GM19452 (cell line): ENCODE measurements at regions not wholly inside any gene's neighbourhood (a gene's known extent, or its start where the extent isn't known, plus 50 kb on each side); places are given as distances from the start of the nearest gene placed in this dataset.
"Not testable (repeated sequence)": the region's sequence is repeated elsewhere in the genome, so short reads cannot be mapped to it uniquely, and the experiment has no call there.

Experiments used
- ATAC-seq: cut with Tn5 transposase; IDR thresholded peaks from one replicate; pipeline ENCODE4 v1.9.1; 2021; ENCODE audit not compliant: unreplicated experiment

DNA sequence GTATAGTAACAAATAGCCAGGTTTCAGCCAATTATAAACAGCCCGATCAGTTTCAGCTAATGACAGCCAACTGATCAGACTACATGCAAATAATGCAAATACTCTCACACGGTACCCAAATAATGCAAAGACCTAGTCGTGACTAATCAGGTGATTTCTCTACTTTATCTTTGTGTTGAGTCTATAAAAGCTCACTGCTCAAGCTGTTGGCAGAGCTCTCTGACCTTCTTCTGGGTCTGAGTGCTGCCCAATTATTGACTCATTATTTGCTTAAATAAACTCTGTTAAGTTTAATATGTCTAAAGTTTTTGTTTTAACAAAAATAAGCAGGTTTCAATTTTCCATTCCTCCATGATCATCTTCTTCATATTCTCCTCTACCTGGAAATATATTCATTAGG lies 1971.7 kb downstream of the SUCLG1 start:
- no peak for ATAC-seq

DNA sequence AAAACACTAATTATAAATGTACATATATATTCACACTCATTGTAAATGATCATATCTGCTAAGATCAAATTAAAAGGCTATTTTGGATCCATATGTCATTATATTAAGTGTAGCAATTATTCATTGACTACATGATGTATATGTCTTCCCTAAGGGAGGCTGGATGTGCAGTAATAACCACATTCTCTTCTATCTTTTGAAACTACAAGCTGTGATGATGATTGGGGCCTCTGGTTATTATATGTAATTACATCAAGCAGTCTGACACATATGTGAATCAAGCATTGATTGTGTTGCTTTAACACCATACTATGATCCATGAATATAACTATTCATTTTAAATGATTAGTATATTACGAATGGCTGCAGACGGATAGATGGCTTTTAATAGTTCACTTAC lies 1973.4 kb downstream of the SUCLG1 start:
- ATAC-seq = no peak

DNA sequence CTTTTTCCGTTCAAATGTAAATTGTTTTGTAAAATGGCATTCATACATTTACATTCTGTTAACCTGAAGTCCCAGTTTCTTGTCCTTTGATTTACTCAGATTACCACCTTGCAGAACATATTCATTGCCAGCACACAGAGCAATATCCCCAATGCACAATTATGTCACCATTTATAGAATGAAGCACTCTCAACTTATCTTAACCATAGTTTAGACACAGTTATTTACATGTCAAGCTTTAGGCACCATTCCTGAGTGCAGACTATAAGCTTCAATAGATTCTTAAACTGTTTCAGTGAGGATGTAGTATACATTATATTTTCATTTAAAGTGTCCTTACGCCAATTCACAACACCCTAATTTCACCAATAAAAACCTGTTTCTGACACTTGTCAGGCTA lies 1977.9 kb downstream of the SUCLG1 start:
- no peak for ATAC-seq

GRCh38 chr2:82478641-82479040 lies 1980.4 kb downstream of the SUCLG1 start:
- no peak for ATAC-seq

DNA sequence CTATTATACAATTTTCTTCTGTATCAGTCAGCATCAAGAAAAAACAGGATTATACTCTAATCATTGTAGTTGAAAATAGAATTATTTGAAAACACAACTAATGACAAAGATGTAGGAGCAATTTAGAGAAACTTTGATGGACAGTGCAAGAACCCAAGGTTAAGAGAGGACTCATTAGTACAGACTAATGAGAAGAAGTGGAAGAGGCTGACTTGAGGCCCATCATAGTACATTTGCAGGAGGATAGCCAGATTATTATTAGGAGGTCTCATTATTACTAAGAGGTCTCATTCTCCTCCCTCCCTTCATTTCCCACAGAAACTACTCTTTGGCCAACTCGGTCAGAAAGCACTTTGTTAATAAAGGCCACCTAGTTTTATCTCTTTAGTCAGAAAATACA lies 1983.0 kb downstream of the SUCLG1 start:
- no peak for ATAC-seq

DNA sequence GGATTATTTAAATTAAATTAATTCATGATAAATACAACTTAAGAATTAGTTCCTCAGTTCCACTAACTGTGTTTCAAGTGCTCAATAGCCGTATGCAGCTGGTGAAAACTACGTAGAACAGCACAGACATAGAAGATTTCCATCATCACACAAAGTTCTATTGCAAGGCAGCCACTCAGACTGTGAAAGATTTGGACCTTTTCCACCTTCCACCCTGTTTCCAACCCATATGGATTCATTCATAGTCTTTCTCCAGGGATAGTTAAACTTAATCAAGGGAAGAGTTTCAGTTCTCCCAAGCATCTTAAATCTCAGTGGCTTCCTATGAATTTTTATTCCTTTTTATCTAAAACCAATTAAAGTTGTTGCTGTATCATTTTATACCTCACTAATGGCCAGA lies 2030.8 kb downstream of the SUCLG1 start:
- ATAC-seq = no peak

- no peak for ATAC-seq
Observed at GRCh38 chr2:82412021-82412420, 2047.1 kb downstream of the SUCLG1 start.

DNA sequence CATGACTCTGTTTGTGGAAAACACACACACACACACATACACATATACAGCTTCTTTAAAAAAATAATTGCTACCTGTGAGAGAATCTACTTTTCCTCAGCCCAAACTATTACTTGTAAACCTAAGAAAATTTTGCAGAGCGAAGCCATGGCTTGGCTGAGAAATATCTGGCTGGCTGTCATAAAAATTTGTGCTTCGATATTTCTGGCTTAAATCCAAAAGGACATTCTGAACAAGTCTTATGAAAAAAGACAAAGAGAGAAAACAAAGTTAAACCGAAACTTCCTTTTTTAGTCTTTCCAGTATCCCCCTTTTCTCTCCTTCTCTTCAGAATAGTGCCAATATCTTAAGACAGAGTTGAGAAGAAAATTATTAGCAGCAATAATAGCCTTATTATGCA lies 2048.0 kb downstream of the SUCLG1 start:
- no peak for ATAC-seq

DNA sequence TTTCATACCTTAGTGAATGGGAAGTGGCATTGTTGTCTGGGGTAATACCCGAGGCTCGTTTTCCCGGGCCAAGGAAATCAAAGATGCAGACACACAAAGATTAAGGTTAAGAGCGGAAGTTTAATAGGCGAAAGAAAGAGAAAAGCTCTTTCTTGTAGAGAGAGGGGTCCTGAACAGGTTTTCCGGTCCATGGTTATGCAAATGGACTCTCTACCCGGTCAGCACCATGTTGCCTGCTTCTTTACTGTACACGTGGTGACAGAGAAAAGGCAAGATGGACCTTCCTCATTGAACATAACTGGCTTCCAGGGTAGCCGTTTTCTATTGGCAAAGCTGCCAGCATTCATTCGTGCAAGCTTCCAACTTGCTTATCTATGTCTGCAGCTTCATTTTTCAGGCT lies 2063.5 kb downstream of the SUCLG1 start:
- no peak for ATAC-seq

DNA sequence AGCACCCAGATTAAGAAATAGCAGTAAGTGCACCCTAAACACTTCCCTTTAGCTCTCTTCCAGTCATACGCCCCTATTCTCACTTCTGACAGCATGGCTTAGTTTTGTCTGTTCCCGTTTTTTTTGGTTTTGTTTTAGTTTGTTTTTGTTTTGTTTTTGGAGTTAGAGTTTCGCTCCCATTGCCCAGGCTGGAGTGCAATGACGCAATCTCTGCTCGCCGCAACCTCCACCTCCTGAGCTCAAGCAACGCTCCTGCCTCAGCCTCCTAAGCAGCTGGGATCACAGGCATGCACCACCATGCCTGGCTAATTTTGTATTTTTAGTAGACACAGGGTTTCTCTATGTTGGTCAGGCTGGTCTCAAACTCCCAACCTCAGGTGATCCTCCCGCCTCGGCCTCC lies 2067.7 kb downstream of the SUCLG1 start:
- ATAC-seq = no peak

DNA sequence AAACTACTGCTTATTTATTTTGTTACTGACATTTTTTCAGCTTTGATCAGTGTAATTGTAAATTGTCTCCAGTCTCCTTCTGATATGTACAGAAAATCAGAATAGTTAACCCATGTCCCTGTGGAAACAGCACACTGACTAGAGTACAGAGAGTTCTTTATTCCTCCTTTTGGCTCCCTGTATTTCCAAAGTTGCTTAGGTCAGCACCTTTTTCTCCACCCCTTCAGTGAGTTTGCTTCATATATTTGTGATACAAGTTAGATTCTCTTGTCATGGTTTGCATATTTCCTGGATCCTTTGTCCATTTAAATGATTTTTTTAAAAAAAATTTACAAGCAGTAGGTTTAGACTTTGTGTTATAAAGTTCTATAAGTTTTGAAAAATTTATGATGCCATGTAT lies 2051.1 kb upstream of the LRRTM1 start:
- no peak for ATAC-seq

DNA sequence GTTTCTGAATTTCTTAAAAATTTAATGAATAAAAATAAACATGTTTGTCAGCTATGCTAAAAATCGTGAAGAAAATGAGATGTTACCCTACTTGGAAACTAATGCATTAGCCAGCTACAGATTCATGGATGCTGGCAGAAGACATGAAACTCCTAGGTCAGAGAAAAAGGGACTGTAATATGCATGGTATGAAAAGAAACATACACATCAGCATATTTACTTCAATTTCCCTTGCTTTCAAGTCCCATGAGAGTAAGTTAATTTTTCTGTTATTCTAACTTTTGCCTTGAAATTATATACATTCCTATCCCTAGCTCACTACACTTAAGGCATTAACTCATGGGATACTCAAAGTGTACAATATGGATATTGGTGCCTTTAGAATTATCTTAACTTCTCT lies 2041.4 kb upstream of the LRRTM1 start:
- no peak for ATAC-seq

DNA sequence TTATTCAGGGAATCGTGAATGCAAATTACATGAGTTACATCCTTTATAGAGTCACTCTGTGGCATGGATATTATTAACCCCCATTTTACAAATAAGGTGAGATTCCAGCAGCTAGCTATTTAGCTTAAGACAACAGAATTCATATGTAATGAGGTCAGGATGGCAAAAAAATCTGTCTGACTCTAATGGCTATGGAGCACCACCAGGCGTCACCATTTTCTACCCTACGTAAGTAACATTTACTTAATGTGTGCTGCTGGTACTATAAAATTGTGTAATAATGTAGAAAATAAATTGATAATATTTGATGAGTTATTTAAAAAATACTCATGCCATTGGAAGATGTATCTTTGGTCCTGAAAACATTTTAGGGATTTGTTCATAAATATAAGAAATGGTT lies 2040.1 kb upstream of the LRRTM1 start:
- no peak for ATAC-seq

- ATAC-seq = no peak
Observed at GRCh38 chr2:82342356-82342755, 2037.8 kb upstream of the LRRTM1 start.

DNA sequence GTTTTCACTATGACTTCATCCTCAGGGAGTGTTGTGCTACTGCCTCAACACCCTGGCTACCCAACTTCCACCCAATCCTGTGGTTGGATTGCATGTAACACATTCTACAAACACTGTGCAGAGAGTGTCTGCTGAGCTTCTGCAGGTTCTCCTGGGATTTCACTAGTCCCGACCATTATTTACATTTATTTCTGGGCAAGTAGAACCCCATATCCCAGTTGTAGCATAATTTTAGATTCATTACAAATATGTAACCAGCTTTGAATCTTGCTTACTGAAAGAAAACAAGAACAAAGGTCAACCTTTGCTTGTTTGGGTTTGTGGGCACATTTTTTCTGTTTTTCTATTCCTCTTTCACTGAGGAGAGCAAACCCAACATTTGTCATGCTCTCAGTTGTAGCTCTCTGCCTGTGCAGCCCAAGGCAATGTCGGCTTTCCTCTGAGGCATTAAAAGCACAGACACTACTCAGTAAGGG lies 2036.1 kb upstream of the LRRTM1 start:
- ATAC-seq = no peak

DNA sequence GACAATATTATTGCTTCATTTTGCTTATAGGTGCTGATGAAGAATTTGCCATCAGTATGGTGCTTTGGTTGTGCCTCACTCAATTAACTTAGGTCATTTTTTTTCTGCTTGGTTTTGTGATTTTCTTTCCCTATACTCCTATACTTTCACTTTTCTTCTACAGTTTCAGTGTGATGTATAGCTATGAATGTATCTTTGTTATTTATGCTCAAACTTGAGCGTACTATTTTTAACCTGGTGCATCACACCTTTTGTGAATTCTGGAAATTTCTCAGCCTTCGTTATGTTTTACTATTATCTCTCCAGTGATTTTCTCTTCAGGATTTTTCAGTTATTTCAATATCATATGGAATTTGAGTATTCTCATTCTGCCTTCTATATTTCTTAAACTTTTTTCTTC lies 2035.3 kb upstream of the LRRTM1 start:
- no peak for ATAC-seq

DNA sequence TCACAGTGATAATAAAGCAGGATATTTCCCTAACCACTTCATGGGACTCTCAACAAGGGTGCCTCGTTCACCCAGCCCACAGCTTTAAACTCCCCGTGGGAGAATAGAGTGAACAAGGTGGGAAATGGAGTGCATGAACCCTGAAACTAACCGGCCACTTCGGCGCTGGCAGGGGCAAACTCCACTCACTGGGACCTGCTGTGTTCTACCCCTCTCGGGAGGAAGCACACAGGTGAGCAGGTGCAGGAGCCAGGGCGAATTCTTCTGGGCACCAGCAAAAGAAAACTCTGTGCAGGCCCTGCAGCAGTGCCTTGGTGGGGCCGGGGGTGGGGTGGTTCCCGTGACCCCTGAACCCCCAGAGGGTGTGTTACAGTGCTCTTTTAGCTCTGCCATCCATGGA lies 2029.1 kb upstream of the LRRTM1 start:
- ATAC-seq = no peak

- no peak for ATAC-seq
Observed at GRCh38 chr2:82330155-82330554, 2025.6 kb upstream of the LRRTM1 start.

DNA sequence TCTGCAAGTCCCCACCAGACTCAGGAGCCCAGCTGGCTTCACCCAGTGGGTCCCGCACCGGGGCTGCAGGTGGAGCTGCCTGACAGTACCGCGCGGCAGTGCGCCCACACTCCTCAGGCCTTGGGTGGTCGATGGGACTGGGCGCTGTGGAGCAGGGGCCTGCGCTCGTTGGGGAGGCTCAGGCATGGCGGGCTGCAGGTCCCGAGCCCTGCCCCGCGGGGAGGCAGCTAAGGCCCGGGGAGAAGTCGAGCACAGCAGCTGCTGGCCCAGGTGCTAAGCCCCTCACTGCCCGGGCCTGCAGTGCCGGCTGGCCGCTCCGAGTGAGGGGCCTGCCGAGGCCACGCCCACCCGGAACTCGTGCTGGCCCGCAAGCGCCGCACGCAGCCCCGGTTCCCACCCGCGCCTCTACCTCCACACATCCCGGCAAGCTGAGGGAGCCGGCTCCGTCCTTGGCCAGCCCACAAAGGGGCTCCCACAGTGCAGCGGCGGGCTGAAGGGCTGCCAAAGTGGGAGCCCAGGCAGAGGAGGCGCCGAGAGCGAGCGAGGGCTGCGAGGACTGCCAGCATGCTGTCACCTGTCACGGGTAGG lies 2021.7 kb upstream of the LRRTM1 start:
- ATAC-seq = not testable (repeated sequence)

- no peak for ATAC-seq
Observed at GRCh38 chr2:82320296-82320695, 2015.7 kb upstream of the LRRTM1 start.

- no peak for ATAC-seq
Observed at GRCh38 chr2:82317012-82317411, 2012.5 kb upstream of the LRRTM1 start.

DNA sequence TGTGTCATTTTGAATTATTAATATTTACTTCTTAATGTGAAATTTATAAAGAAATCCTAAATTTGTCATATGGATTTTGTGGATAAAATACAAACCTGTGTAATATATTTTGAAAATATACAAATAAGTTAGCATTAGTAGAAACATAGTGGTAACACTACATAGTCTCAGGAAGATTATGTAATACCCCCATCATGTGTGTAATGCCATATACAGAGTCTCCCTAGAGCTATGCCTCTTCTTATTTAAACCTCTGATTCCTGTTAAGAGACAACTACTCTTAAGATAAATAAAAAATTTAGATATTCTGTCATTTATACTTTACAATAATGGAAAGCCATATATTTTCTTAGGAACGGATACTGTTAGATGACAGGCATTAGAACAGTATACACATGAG lies 2012.0 kb upstream of the LRRTM1 start:
- ATAC-seq = no peak

DNA sequence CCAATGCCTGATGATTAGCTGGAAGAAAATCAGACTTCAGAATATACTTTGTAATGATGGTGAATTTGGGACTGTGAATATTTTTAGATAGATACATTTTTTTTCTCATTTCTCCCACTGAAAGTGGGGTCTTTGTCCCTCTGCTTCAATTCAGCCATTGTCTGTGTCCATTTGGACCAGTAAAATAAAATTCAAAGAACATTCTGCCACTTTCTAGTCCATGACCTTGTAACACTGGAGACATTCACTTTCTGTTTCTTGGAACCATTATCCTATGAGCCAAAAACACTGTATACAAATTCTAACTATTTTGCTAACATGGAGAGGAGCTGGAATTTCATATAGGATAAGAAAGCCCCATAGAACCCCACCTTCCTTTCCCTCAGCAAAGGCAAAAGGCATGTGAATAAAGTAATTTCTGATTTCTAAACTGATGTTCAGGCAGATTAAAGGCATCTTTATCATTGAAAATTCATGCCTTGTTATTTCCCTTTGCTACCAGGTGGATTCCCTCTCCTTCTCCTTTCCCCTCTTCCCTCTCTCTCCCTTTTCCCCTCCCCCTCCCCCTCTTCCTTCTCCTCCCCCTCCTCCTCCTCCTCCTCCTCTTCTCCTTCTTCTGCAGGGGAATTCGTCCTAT lies 2010.4 kb upstream of the LRRTM1 start:
- no peak for ATAC-seq
